ENCODE measurements at regions not wholly inside any gene's neighbourhood (a gene's known extent, or its start where the extent isn't known, plus 50 kb on each side); places are given as distances from the start of the nearest gene placed in this dataset.
"Not testable (repeated sequence)": the region's sequence is repeated elsewhere in the genome, so short reads cannot be mapped to it uniquely, and the experiment has no call there.

DNA sequence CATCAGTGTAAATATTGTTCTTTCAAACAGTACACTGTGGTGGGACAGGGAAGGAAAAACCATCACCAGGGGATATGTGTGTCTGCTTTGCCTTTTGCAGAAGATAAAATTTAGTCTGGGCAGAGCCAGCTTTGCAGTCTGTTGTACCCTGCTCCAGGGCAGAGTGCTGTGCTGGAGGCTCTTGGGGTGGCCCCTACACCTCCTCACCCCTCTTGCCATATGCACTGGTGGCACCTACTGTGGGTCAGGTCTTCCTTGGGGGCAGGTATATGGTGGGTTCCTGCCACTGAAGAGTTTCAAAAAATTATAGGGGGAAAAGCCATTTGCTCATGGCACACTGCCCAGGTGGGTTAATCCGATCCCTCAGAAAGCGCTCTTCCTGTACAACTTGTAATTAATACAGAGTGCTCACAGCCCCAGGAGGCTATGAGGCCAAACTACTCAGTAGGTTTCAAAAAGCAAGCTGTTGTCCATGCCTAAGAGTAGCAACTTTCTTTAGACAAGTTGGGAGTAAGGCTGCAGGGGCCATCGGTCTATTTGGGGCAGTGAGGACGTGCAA is 112.7 kb upstream of the BMPER start:
- peak; percentile 67 for DNase-seq

GRCh38 chr7:33793616-33794015 is 111.7 kb upstream of the BMPER start:
- DNase-seq = no peak

DNA sequence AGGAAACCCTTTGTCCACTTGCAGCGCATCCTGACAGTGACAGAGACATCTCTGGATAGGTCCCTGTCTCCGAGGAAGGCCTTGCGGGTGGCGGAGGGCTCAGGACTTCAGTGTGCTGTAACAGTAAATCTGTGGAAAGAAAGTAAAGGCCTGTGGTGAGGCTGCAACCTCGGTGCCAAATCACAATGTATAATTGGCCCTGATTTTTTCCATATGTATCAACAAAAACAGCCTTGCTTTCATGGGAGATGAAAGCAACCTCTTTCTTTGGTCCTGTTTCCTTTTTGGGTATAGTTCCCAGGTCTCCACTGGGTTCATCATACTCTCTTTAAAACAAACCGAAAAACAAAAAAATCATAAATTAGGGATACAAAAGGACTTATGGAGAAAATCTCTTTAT is 110.9 kb upstream of the BMPER start:
- DNase-seq = no peak

DNA sequence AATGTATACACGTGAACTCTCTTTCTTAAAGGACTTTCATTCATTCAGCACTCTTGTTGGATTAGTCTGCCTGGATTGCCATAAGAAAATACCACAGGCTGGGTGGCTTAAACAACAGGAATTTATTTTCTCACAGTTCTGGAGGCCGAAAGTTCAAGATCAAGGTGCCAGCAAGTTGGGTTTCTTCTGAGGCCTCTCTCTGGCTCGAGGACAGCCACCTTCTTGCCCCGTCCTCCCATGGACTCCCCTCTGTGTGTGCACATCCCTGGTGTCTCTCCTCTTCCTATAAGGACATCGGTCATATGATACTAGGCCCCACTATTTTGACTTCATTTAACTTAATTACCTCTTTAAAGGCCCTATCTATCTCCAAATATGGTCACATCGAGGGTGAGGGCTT is 110.4 kb upstream of the BMPER start:
- DNase-seq = no peak

DNA sequence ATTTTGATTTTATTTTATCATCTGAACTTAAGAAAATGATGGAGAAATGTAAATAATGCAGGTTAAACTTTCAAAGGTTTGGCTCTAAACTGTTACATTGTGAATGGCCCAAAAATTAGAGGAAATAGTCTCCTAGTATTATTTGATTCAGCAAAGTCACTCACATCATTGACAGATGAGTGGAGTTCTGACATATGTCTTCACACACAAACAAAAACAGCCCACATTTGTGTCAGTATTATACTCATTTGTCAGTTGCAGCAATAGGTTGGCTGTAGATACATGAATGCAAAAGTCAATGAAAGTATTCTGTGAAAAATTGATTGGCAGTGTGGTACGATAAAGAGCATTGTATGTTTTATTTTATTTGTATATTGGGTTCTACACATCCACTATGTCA is 108.8 kb upstream of the BMPER start:
- no peak for DNase-seq

DNA sequence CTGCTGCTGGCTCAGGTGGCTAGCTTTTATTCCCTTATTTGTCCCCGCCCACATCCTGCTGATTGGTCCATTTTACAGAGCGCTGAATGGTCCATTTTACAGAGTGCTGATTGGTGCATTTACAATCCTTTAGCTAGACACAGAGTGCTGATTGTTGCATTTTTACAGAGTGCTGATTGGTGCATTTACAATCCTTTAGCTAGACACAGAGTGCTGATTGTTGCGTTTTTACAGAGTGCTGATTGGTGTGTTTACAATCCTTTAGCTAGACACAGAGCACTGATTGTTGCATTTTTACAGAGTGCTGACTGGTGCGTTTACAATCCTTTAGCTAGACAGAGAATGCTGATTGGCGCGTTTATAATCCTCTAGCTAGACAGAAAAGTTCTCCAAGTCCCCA is 107.8 kb upstream of the BMPER start:
- DNase-seq = not testable (repeated sequence)

DNA sequence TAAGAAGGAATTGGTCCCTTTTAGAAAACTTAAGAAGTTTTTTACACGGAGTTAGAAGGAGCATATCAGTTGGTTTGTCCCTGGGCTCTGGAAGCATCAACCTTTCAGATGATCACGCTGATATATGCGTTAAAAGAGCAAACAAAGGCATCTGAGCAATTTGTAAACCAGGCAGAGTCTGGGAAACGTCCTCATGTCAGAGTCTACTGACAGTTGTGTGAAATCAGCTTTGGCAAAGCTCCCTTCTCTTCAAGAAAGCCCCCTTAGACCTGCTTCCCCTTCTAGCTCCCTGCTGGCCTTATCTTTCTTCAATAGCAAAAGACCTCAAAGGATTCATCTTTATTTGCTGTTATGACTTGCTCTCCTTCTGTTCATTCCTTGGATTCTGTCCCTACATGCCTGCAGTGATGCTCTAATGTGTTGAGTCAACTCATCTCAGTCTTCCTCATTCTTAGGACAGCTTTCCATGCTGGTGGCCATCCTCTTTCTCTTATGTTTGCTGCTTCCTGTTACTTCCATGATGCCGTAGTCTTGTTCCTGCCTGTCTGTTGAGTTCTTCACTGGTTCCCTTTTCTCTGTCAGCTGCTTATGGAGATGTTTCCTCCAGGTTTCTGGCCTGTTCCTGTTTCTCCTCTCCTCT is 106.5 kb upstream of the BMPER start:
- DNase-seq = no peak

DNA sequence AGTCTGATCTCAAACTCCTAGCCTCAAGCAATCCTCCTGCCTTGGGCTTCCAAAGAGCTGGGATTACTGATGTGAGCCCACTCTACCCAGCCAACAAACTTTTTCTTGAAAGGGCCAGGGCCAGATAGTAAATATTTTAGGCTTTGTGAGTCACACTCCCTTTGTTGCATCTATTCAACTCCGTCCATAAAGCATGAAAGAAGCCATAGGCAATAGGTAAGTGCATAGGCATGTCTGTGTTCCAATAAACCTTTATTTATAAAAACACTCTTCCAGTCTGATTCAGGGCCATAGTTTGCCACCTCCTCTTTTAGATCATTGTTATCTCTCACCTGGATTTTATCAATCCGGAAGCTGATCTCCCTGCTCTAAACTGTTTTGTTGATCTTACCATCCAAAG is 105.6 kb upstream of the BMPER start:
- no peak for DNase-seq

GRCh38 chr7:33802600-33802999 is 102.7 kb upstream of the BMPER start:
- no peak for DNase-seq

- DNase-seq = no peak
These were observed 101.1 kb upstream of the BMPER start for GRCh38 chr7:33804140-33804660.

- no peak for DNase-seq
These were observed 99.6 kb upstream of the BMPER start for GRCh38 chr7:33805630-33806233.

- no peak for DNase-seq
These were observed 98.8 kb upstream of the BMPER start for GRCh38 chr7:33806298-33807154.

- no peak for DNase-seq
These were observed 98.2 kb upstream of the BMPER start for GRCh38 chr7:33807155-33807530.

GRCh38 chr7:33807779-33808482 is 97.4 kb upstream of the BMPER start:
- peak; percentile 5 for DNase-seq

DNA sequence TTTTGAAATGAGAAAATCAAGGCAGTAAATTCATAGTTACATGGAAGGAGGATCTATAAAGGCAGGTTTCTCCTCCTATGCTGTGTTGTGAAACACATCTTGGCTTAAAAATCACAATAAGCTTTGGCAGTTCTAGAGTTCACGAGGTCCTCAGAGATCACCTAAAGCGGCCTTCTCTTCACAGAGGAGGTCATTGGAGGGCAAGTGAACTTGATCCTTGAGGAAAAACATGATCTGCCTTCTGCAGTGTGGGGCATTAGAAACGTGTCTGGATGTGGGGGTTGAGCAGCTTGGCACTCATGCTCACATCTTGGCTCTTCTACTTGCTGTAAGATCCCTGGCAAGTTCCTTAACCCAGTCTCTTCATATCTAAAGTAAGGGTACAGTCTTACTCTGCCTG is 96.1 kb upstream of the BMPER start:
- DNase-seq = no peak

DNA sequence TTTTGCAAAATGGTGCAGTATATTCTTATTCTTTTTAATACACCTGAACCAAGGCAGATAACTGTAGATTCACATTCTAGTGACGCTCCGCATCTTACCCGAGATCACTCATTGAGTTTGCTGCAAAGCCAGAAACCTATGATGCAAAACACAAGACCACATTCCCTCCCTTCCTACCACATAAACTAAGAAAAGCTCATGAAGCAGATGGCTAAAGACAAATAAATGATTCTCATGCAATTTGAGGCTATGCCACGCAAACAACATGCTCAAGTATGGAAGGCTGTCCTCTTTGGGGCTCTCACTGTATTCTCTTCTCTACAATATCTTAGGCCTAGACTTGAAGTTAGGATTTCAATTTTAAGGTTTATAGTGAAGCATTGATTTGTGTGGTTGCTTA is 95.0 kb upstream of the BMPER start:
- no peak for DNase-seq

- no peak for DNase-seq
These were observed 92.0 kb upstream of the BMPER start for GRCh38 chr7:33813331-33813730.

GRCh38 chr7:33814400-33814799 is 90.9 kb upstream of the BMPER start:
- no peak for DNase-seq

DNA sequence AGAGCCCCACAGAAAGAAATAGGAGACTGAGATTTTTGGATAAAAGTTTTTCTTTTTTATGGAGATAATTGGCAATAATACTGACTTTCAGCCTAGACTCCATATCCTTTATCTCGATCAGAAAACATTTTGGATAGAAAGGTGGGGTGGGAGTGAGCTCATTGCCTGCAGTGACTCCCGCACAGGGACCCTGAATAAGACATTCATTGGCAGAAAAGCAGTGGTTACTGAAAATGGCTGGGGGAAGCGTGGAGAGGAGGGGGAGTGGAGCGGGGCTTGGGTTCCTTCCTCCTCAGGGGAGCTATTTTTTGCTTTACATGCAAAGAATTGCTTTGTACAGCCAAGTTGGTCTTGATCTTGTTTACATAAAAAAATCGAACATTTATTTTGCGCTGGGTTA is 90.4 kb upstream of the BMPER start:
- DNase-seq = no peak

- DNase-seq = no peak
These were observed 90.0 kb upstream of the BMPER start for GRCh38 chr7:33815336-33815735.

DNA sequence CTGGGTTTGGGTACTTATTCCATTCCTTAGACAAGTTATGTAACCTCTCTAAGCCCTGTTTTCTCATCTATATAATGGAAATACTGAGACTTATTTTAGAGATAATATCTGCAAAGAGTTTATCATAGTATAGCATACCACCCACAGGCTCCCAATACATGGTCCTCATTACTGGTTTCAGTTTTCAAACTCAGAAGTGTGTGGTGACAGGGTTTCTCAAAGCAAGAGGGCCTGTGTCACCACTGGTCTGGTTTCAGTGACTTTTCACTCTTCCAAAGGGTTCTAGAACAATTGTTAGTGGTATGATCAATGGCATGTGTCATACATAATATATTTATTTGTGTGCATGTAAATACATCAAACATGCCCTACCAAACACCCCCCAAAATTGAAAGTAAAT is 89.2 kb upstream of the BMPER start:
- DNase-seq = no peak

DNA sequence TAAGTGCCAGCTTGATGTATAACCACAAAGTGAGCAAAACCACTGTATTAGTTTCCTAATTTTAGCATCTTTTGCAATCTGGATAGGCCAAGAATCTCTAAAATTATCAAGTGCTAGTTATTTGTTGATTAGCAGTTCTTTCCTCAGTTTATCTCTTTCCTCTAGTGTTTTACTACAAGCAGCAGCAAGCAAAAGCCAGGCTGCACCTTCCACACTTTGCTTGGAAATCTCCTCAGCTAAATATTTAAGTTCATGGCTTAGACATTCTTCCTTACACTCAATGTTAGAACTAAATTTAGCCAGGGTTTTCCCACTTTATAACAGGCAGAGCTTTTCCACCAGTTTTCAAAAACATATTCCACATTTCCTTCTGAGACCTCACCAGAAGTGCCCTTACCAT is 85.7 kb upstream of the BMPER start:
- no peak for DNase-seq

DNA sequence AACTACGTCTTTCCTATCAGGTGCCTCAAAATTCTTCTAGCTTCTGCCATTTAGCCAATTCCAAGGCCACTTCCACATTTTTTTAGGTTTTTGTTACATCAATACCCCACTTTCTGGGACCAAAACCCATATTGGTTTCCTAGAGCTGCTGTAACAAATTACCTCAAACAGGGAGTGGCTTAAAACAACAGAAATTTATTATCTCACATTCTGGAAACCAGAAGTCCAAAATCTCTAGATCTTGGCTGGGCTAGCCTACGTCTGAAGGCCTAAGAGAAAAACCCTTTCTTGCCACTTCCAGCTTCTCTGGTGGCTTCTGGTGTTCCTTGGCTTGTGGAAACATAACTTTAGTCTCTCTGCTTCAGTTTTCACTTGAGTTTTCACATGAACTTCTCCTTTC is 85.1 kb upstream of the BMPER start:
- DNase-seq = no peak
